Astrocyte (in vitro differentiated cells and primary cell): ENCODE measurements at regions not wholly inside any gene's neighbourhood (a gene's known extent, or its start where the extent isn't known, plus 50 kb on each side); places are given as distances from the start of the nearest gene placed in this dataset.

Experiments used
- DNase-seq: peaks from one replicate; pipeline ENCODE4 v3.0.0-alpha.2; 2010; ENCODE audit warnings: low read depth
- FAIRE-seq: peaks from 2 replicates; lab custom pipeline; 2011; peaks lifted over from hg19 to GRCh38; lab: Jason Lieb, UNC
- H2AFZ ChIP-seq: 2 replicates; pipeline ENCODE4 v1.6.0; 2012; ENCODE audit warnings: low read depth, low read length, inconsistent platforms
- H3K27ac ChIP-seq: 2 replicates; pipeline ENCODE4 v1.5.1; 2011; ENCODE audit warnings: low read depth, low read length, inconsistent platforms
- H3K27me3 ChIP-seq: 2 replicates; pipeline ENCODE4 v1.6.0; 2011; ENCODE audit warnings: low read length, inconsistent platforms; ENCODE audit not compliant: insufficient read depth
- H3K36me3 ChIP-seq: 2 replicates; pipeline ENCODE4 v1.5.1; 2011; ENCODE audit warnings: low read length, inconsistent platforms; ENCODE audit not compliant: insufficient read depth
- H3K4me1 ChIP-seq: 2 replicates; pipeline ENCODE4 v1.5.1; 2011; ENCODE audit warnings: low read length, inconsistent platforms; ENCODE audit not compliant: insufficient read depth
- H3K4me2 ChIP-seq: 2 replicates; pipeline ENCODE4 v1.6.0; 2012; ENCODE audit warnings: low read length, inconsistent platforms
- H3K4me3 ChIP-seq: 2 replicates; pipeline ENCODE4 v1.5.1; 2011; ENCODE audit warnings: low read depth, mild to moderate bottlenecking, low read length, inconsistent platforms; ENCODE audit not compliant: insufficient read depth
- H3K79me2 ChIP-seq: 2 replicates; pipeline ENCODE4 v1.6.0; 2012; ENCODE audit warnings: mild to moderate bottlenecking, low read length, inconsistent platforms; ENCODE audit not compliant: insufficient read depth
- H3K9ac ChIP-seq: 2 replicates; pipeline ENCODE4 v1.6.0; 2012; ENCODE audit warnings: mild to moderate bottlenecking, low read length, inconsistent platforms
- H3K9me3 ChIP-seq: 2 replicates; pipeline ENCODE4 v1.5.1; 2012; ENCODE audit warnings: low read depth, mild to moderate bottlenecking, low read length, inconsistent platforms; ENCODE audit not compliant: insufficient read depth
- H4K20me1 ChIP-seq: 2 replicates; pipeline ENCODE4 v1.6.0; 2012; ENCODE audit warnings: low read length, inconsistent platforms; ENCODE audit not compliant: insufficient read depth
- H3K27ac Mint-ChIP-seq: one replicate; pipeline ENCODE4 v1.8.0; 2021; ENCODE audit warnings: mild to moderate bottlenecking, mixed read lengths; ENCODE audit not compliant: unreplicated experiment
- H3K27me3 Mint-ChIP-seq: one replicate; pipeline ENCODE4 v1.8.0; 2021; ENCODE audit warnings: low read depth, mixed read lengths; ENCODE audit not compliant: unreplicated experiment
- H3K36me3 Mint-ChIP-seq: one replicate; pipeline ENCODE4 v1.8.0; 2021; ENCODE audit warnings: low read depth, mixed read lengths; ENCODE audit not compliant: unreplicated experiment
- H3K4me1 Mint-ChIP-seq: one replicate; pipeline ENCODE4 v1.8.0; 2021; ENCODE audit warnings: low read depth, mixed read lengths; ENCODE audit not compliant: unreplicated experiment
- H3K4me3 Mint-ChIP-seq: one replicate; pipeline ENCODE4 v1.8.0; 2021; ENCODE audit warnings: mild to moderate bottlenecking, moderate library complexity, mixed read lengths; ENCODE audit not compliant: unreplicated experiment
- H3K9me3 Mint-ChIP-seq: one replicate; pipeline ENCODE4 v1.8.0; 2021; ENCODE audit warnings: mild to moderate bottlenecking, mixed read lengths; ENCODE audit not compliant: unreplicated experiment
- EZH2 ChIP-seq: IDR thresholded peaks from 2 replicates; pipeline ENCODE4 v1.6.1; 2012; ENCODE audit warnings: mild to moderate bottlenecking, low read length, inconsistent platforms; ENCODE audit not compliant: insufficient read depth
- TF ChIP-seq, protein P1 (sequence below): IDR thresholded peaks from 2 replicates; pipeline ENCODE4 v1.5.1; 2011; ENCODE audit warnings: low read depth, mild to moderate bottlenecking, inconsistent platforms, low read length, moderate library complexity; ENCODE audit not compliant: insufficient read depth

DNA sequence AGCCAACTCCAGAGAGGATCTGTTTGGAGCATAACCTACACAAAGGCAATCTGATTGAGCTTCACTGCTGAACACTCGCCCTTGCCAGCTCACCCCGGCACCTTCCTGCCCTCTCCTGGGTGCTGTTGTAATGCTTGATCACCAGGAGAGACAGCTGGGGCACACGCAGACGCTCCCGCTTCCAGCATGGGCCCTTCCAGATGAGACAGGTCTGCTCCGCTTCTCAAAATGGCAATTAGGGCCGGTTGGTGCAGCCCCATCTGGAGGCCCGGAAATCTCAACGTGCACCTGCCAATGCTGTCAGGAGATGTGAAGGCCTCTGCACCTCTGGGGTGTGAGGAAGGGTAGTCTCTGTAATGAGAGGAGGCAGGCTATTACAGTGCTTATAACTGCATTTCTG, 206.1 kb downstream of the ABCC12 start:
- H3K4me3 Mint-ChIP-seq = no peak overlapping the region
- H4K20me1 ChIP-seq = no peaks in the 10 kb centered on the region
- no peaks in the 10 kb centered on the region for H3K36me3 Mint-ChIP-seq
- FAIRE-seq (no peak), DNase-seq (no peak)
- no peaks in the 10 kb centered on the region for H3K36me3 ChIP-seq
- no peak overlapping the region for H3K4me2 ChIP-seq
- H3K27me3 Mint-ChIP-seq = peaks cover 16% of the 10 kb centered on the region
- H3K27me3 ChIP-seq = no peaks in the 10 kb centered on the region
- H3K79me2 ChIP-seq = no peaks in the 10 kb centered on the region
- no peaks in the 10 kb centered on the region for H3K4me1 Mint-ChIP-seq
- H3K4me1 ChIP-seq = no peaks in the 10 kb centered on the region
- H3K4me3 ChIP-seq = no peak overlapping the region
- H3K9me3 ChIP-seq = no peaks in the 10 kb centered on the region
- no peak for TF ChIP-seq EZH2
- TF ChIP-seq, protein P1, sequence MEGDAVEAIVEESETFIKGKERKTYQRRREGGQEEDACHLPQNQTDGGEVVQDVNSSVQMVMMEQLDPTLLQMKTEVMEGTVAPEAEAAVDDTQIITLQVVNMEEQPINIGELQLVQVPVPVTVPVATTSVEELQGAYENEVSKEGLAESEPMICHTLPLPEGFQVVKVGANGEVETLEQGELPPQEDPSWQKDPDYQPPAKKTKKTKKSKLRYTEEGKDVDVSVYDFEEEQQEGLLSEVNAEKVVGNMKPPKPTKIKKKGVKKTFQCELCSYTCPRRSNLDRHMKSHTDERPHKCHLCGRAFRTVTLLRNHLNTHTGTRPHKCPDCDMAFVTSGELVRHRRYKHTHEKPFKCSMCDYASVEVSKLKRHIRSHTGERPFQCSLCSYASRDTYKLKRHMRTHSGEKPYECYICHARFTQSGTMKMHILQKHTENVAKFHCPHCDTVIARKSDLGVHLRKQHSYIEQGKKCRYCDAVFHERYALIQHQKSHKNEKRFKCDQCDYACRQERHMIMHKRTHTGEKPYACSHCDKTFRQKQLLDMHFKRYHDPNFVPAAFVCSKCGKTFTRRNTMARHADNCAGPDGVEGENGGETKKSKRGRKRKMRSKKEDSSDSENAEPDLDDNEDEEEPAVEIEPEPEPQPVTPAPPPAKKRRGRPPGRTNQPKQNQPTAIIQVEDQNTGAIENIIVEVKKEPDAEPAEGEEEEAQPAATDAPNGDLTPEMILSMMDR = no peak
- H3K27ac ChIP-seq = no peak overlapping the region
- no peak overlapping the region for H2AFZ ChIP-seq
- H3K9ac ChIP-seq = no peak overlapping the region
- H3K9me3 Mint-ChIP-seq = peaks cover 5% of the 10 kb centered on the region
- no peak overlapping the region for H3K27ac Mint-ChIP-seq

DNA sequence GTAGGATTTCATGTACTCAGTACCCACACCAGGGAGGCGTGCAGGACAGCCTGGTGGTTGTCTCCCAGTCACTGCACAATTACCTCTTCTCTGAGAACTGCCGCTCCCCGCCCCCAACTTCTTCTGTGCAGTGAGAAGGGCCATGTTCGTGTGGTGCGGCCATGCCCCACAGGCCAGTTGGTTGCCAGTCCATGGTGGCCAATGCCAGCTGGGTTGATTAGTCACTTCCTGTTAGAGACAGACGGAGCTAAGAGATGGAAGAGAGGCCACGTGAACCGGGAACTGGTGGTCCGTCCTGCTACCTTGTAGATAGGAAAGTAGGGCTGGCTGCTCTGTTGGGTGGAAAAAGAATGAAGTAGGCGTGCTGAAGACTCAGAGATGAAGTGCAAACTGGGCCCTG, 206.5 kb downstream of the ABCC12 start:
- Mint-ChIP-seq H3K4me3 (no peak overlapping the region), H3K27me3 (peaks cover 16% of the 10 kb centered on the region), H3K27ac (no peak overlapping the region), H3K9me3 (peaks cover 5% of the 10 kb centered on the region), H3K4me1 (no peaks in the 10 kb centered on the region), H3K36me3 (no peaks in the 10 kb centered on the region)
- Histone ChIP-seq H3K79me2 (no peaks in the 10 kb centered on the region), H3K9me3 (no peaks in the 10 kb centered on the region), H3K36me3 (no peaks in the 10 kb centered on the region), H3K9ac (no peak overlapping the region), H2AFZ (no peak overlapping the region), H3K4me3 (no peak overlapping the region), H4K20me1 (no peaks in the 10 kb centered on the region), H3K27me3 (no peaks in the 10 kb centered on the region), H3K4me2 (no peak overlapping the region), H3K4me1 (no peaks in the 10 kb centered on the region), H3K27ac (no peak overlapping the region)
- FAIRE-seq = no peak
- DNase-seq = no peak
- TF ChIP-seq EZH2 = no peak
- TF ChIP-seq, protein P1 = no peak

DNA sequence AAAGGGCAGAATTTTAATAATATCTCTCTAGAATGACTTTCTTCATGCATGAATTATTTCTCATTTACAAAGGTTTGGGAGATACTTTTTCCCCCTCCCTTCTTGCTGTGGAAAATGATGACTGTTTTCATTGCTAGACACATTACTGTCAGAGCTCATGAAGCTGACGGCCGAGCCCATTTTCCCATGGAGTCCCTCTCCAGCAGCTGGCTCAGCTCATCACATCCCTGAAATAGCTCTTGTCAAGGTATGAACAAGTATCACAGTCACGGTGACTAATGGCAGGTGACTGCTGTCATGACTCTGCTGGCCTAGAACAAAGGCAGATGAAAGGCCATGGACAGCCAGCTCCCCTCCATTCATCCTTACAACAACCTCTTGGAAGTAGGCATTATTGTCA, 208.1 kb downstream of the ABCC12 start:
- Histone ChIP-seq H3K9ac (no peak overlapping the region), H3K4me3 (no peak overlapping the region), H3K79me2 (no peaks in the 10 kb centered on the region), H3K36me3 (no peaks in the 10 kb centered on the region), H3K27ac (no peak overlapping the region), H2AFZ (no peak overlapping the region), H3K4me2 (no peak overlapping the region), H3K9me3 (no peaks in the 10 kb centered on the region), H3K4me1 (no peaks in the 10 kb centered on the region), H3K27me3 (no peaks in the 10 kb centered on the region), H4K20me1 (no peaks in the 10 kb centered on the region)
- Mint-ChIP-seq H3K4me1 (no peaks in the 10 kb centered on the region), H3K4me3 (no peak overlapping the region), H3K9me3 (peaks cover 5% of the 10 kb centered on the region), H3K27me3 (peaks cover 16% of the 10 kb centered on the region), H3K36me3 (no peaks in the 10 kb centered on the region), H3K27ac (no peak overlapping the region)
- FAIRE-seq (no peak), DNase-seq (no peak)
- TF ChIP-seq, protein P1 = no peak
- TF ChIP-seq EZH2 = no peak
